SK-N-SH treated with all-trans-retinoic acid at 6 μM for 48 hours (cell line): ENCODE measurements at regions not wholly inside any gene's neighbourhood (a gene's known extent, or its start where the extent isn't known, plus 50 kb on each side); places are given as distances from the start of the nearest gene placed in this dataset.

Experiments
- ATAC-seq: fragments of 200-7000 bp; cut with Tn5 transposase; 3 replicates; pipeline ENCODE4 v1.9.1; 2020; ENCODE audit warnings: mild to moderate bottlenecking, moderate library complexity
- ARNTL ChIP-seq: fragments of 450-650 bp; formaldehyde crosslinking; IDR thresholded peaks from 2 replicates; pipeline ENCODE4 v1.5.0; 2020; ENCODE audit warnings: low read depth, mild to moderate bottlenecking, moderate library complexity, borderline replicate concordance
- BACH2 ChIP-seq: fragments of 250-450 bp; sonication (Bioruptor Pico); IDR thresholded peaks from 2 replicates; pipeline ENCODE4 v1.9.0; 2021; ENCODE audit warnings: mild to moderate bottlenecking, borderline replicate concordance
- CSDC2 ChIP-seq: fragments of 250-450 bp; sonication (Bioruptor Pico); IDR thresholded peaks from 2 replicates; pipeline ENCODE4 v1.5.0; 2020; ENCODE audit warnings: mild to moderate bottlenecking, moderate library complexity
- ESRRG ChIP-seq: fragments of 250-450 bp; sonication (Bioruptor Pico); IDR thresholded peaks from 2 replicates; pipeline ENCODE4 v1.6.1; 2021; ENCODE audit warnings: mild to moderate bottlenecking
- GLIS3 ChIP-seq: fragments of 250-450 bp; sonication (Bioruptor Pico); IDR thresholded peaks from 2 replicates; pipeline ENCODE4 v1.5.0; 2020; ENCODE audit warnings: mild to moderate bottlenecking, moderate library complexity
- ISL1 ChIP-seq: fragments of 250-450 bp; sonication (Bioruptor Pico); IDR thresholded peaks from 2 replicates; pipeline ENCODE4 v2.1.2; 2022; ENCODE audit warnings: mild to moderate bottlenecking, moderate library complexity
- OSR1 ChIP-seq: fragments of 250-450 bp; sonication (Bioruptor Pico); IDR thresholded peaks from 2 replicates; pipeline ENCODE4 v1.8.0; 2022; ENCODE audit warnings: moderate library complexity, mild to moderate bottlenecking, inconsistent platforms
- PPARA ChIP-seq: fragments of 250-450 bp; sonication (Bioruptor Pico); IDR thresholded peaks from 2 replicates; pipeline ENCODE4 v1.5.0; 2020; ENCODE audit warnings: mild to moderate bottlenecking, borderline replicate concordance
- RARB ChIP-seq: fragments of 250-450 bp; sonication (Bioruptor Pico); IDR thresholded peaks from 2 replicates; pipeline ENCODE4 v1.8.0; 2021; ENCODE audit warnings: mild to moderate bottlenecking, moderate library complexity
- TCF4 ChIP-seq: fragments of 250-450 bp; sonication (Bioruptor Pico); IDR thresholded peaks from 2 replicates; pipeline ENCODE4 v1.8.0; 2021; ENCODE audit warnings: mild to moderate bottlenecking, moderate library complexity, borderline replicate concordance
- TOX ChIP-seq: fragments of 250-450 bp; sonication (Bioruptor Pico); IDR thresholded peaks from 2 replicates; pipeline ENCODE4 v1.8.0; 2021; ENCODE audit warnings: mild to moderate bottlenecking, moderate library complexity, borderline replicate concordance
- ZC3H10 ChIP-seq: fragments of 250-450 bp; sonication (Bioruptor Pico); IDR thresholded peaks from 2 replicates; pipeline ENCODE4 v1.5.1; 2021; ENCODE audit warnings: mild to moderate bottlenecking, moderate library complexity
- ZFP3 ChIP-seq: fragments of 250-450 bp; sonication (Bioruptor Pico); IDR thresholded peaks from 2 replicates; pipeline ENCODE4 v1.5.0; 2020; ENCODE audit warnings: mild to moderate bottlenecking, moderate library complexity
- ZFP30 ChIP-seq: fragments of 450-650 bp; formaldehyde crosslinking; IDR thresholded peaks from 2 replicates; pipeline ENCODE4 v1.5.0; 2022; ENCODE audit warnings: mild to moderate bottlenecking, moderate library complexity
- ZNF565 ChIP-seq: fragments of 450-650 bp; formaldehyde crosslinking; conservative IDR thresholded peaks from 2 replicates; pipeline ENCODE4 v1.5.0; 2020; ENCODE audit warnings: low read depth, mild to moderate bottlenecking, moderate library complexity
- ZNF70 ChIP-seq: fragments of 450-650 bp; formaldehyde crosslinking; IDR thresholded peaks from 2 replicates; pipeline ENCODE4 v1.5.0; 2020; ENCODE audit warnings: mild to moderate bottlenecking, moderate library complexity
- TF ChIP-seq, protein P1 (sequence below): fragments of 250-450 bp; sonication (Bioruptor Pico); IDR thresholded peaks from 2 replicates; pipeline ENCODE4 v1.8.0; 2021; ENCODE audit warnings: low read depth, mild to moderate bottlenecking, moderate library complexity, borderline replicate concordance
- TF ChIP-seq, protein P2 (sequence below): fragments of 250-450 bp; sonication (Bioruptor Pico); IDR thresholded peaks from 2 replicates; pipeline ENCODE4 v1.5.0; 2020; ENCODE audit warnings: mild to moderate bottlenecking, moderate library complexity
- TF ChIP-seq, protein P3 (sequence below): fragments of 250-450 bp; sonication (Bioruptor Pico); IDR thresholded peaks from 2 replicates; pipeline ENCODE4 v1.5.1; 2020; ENCODE audit warnings: low read depth, mild to moderate bottlenecking, moderate library complexity
- TF ChIP-seq, protein P4 (sequence below): fragments of 250-450 bp; sonication (Bioruptor Pico); IDR thresholded peaks from 2 replicates; pipeline ENCODE4 v1.5.1; 2021; ENCODE audit warnings: mild to moderate bottlenecking, moderate library complexity

DNA sequence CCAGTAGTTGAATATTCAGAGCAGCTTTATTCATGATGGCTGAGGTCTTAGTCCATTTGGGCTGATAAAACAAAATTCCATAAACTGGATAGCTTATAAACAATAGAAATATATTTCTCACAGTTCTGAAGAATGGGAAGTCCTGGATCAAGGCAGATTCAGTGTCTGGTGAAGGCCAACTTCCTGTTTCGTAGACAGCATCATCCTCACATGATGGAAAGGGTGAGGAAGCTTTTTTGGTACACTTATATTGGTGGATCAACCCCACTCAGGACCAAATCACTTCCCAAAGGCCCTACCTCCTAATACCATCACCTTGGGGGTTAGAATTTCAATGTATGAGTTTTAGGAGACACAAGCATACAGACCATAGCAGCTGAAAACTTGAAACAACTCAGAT is 224.2 kb downstream of the CYB561 start (continued):
- TF ChIP-seq, protein P1, sequence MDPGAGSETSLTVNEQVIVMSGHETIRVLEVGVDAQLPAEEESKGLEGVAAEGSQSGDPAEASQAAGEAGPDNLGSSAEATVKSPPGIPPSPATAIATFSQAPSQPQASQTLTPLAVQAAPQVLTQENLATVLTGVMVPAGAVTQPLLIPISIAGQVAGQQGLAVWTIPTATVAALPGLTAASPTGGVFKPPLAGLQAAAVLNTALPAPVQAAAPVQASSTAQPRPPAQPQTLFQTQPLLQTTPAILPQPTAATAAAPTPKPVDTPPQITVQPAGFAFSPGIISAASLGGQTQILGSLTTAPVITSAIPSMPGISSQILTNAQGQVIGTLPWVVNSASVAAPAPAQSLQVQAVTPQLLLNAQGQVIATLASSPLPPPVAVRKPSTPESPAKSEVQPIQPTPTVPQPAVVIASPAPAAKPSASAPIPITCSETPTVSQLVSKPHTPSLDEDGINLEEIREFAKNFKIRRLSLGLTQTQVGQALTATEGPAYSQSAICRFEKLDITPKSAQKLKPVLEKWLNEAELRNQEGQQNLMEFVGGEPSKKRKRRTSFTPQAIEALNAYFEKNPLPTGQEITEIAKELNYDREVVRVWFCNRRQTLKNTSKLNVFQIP (CRISPR knock-in tag): no peak
- no peak for TF ChIP-seq ZFP3 (CRISPR knock-in tag)

DNA sequence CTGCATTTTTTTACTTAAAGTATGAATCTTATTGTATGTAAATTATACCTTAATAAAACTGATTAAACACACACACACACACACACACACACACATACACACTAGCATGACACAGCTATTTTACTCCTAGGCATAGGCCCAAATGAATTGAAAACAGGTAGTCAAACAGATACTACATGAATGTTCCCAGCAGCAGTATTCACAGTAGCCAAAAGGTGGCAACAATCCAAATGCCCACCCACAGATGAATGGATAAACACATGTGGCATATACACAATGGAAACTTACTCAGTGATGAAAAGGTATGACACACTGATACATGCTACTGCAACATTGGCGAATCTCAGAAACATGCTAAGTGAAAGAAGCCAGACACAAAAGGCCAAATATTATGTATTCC is 223.5 kb downstream of the CYB561 start:
- no peak for ATAC-seq
- TF ChIP-seq PPARA: no peak
- TF ChIP-seq, protein P2, sequence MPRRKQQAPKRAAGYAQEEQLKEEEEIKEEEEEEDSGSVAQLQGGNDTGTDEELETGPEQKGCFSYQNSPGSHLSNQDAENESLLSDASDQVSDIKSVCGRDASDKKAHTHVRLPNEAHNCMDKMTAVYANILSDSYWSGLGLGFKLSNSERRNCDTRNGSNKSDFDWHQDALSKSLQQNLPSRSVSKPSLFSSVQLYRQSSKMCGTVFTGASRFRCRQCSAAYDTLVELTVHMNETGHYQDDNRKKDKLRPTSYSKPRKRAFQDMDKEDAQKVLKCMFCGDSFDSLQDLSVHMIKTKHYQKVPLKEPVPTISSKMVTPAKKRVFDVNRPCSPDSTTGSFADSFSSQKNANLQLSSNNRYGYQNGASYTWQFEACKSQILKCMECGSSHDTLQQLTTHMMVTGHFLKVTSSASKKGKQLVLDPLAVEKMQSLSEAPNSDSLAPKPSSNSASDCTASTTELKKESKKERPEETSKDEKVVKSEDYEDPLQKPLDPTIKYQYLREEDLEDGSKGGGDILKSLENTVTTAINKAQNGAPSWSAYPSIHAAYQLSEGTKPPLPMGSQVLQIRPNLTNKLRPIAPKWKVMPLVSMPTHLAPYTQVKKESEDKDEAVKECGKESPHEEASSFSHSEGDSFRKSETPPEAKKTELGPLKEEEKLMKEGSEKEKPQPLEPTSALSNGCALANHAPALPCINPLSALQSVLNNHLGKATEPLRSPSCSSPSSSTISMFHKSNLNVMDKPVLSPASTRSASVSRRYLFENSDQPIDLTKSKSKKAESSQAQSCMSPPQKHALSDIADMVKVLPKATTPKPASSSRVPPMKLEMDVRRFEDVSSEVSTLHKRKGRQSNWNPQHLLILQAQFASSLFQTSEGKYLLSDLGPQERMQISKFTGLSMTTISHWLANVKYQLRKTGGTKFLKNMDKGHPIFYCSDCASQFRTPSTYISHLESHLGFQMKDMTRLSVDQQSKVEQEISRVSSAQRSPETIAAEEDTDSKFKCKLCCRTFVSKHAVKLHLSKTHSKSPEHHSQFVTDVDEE: no peak
- no peak for TF ChIP-seq BACH2
- no peak for TF ChIP-seq GLIS3 (CRISPR knock-in tag)
- TF ChIP-seq ZFP30 (CRISPR knock-in tag): no peak
- TF ChIP-seq, protein P1 (CRISPR knock-in tag): no peak
- TF ChIP-seq ARNTL (CRISPR knock-in tag): no peak
- TF ChIP-seq, protein P3, sequence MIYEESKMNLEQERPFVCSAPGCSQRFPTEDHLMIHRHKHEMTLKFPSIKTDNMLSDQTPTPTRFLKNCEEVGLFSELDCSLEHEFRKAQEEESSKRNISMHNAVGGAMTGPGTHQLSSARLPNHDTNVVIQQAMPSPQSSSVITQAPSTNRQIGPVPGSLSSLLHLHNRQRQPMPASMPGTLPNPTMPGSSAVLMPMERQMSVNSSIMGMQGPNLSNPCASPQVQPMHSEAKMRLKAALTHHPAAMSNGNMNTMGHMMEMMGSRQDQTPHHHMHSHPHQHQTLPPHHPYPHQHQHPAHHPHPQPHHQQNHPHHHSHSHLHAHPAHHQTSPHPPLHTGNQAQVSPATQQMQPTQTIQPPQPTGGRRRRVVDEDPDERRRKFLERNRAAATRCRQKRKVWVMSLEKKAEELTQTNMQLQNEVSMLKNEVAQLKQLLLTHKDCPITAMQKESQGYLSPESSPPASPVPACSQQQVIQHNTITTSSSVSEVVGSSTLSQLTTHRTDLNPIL: no peak
- no peak for TF ChIP-seq RARB (CRISPR knock-in tag)
- TF ChIP-seq ISL1 (CRISPR knock-in tag): no peak
- no peak for TF ChIP-seq TCF4 (CRISPR knock-in tag)
- TF ChIP-seq, protein P4, sequence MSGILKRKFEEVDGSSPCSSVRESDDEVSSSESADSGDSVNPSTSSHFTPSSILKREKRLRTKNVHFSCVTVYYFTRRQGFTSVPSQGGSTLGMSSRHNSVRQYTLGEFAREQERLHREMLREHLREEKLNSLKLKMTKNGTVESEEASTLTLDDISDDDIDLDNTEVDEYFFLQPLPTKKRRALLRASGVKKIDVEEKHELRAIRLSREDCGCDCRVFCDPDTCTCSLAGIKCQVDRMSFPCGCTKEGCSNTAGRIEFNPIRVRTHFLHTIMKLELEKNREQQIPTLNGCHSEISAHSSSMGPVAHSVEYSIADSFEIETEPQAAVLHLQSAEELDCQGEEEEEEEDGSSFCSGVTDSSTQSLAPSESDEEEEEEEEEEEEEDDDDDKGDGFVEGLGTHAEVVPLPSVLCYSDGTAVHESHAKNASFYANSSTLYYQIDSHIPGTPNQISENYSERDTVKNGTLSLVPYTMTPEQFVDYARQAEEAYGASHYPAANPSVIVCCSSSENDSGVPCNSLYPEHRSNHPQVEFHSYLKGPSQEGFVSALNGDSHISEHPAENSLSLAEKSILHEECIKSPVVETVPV (CRISPR knock-in tag): no peak
- no peak for TF ChIP-seq ESRRG
- TF ChIP-seq TOX: no peak
- no peak for TF ChIP-seq ZFP3 (CRISPR knock-in tag)
- TF ChIP-seq ZC3H10 (CRISPR knock-in tag): no peak
- no peak for TF ChIP-seq OSR1 (CRISPR knock-in tag)

DNA sequence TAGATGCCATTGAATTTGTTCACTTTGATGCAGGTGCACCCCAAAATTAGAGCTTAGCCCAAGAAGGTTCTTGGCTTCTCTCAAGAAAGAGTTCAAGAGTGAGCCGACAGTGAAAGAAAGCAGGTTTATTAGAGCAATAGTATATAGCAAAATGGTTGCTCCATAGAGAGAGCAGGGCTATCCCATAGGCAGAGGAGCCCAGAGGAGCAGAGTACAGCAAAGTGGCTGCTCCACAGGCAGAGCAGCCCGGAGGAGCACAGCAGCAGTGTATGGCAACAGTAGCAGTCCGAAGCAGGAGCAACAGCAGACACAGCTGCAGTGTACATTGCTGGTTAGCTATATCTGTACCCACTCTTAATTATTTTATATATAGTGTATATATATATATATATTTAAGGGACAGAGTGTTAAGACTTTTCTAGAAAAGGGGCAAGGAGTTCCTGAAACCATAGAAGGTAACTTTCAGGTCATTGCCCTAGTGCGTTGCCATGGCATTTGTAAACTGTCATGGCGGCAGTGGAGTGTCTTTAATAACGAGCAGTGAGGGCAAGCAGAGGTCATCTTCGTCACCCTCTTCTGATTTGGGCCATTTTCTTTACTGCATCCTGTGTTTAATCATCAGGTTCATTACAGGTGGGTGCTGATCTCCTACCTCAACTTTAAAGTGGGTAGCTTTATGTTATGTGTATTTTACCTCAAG is 222.7 kb downstream of the CYB561 start:
- TF ChIP-seq ZNF70: no peak
- TF ChIP-seq, protein P3: no peak
- no peak for TF ChIP-seq TCF4 (CRISPR knock-in tag)
- TF ChIP-seq ISL1 (CRISPR knock-in tag): no peak
- no peak for TF ChIP-seq ZC3H10 (CRISPR knock-in tag)
- TF ChIP-seq ZNF565: no peak
- TF ChIP-seq ZFP3 (CRISPR knock-in tag): no peak
- no peak for TF ChIP-seq RARB (CRISPR knock-in tag)
- TF ChIP-seq, protein P2: no peak
- TF ChIP-seq ESRRG: no peak
- no peak for TF ChIP-seq OSR1 (CRISPR knock-in tag)
- TF ChIP-seq CSDC2: no peak
- ATAC-seq: no peak
